ENCODE measurements at regions not wholly inside any gene's neighbourhood (a gene's known extent, or its start where the extent isn't known, plus 50 kb on each side); places are given as distances from the start of the nearest gene placed in this dataset.

DNA sequence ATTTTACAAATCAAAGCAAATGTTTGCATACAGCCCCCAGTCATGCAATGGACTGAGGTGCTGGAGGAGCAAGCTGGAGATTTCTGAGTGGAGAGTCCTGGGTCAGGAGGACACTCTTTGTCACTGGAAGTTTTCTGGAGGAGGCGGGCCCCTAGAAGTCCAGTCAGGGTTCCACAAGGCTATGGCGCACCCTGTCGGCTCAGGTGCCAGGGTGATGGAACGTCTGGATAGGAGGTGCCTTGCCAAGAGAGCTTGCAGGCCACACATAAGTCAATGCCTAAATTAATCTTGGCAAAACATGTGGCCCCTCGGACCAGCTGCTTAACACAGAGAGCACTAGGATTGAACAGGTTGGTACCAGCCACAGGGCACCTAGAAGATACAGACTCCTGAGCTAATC is 174.7 kb upstream of the CADM1 start:
- no peak for TF ChIP-seq CTCF (IDR thresholded peaks at IDR 0.05; ENCODE audit: low read depth, low read length, poor library complexity, severe bottlenecking)
- TF ChIP-seq EZH2phosphoT487 (IDR thresholded peaks at IDR 0.05; ENCODE audit: borderline replicate concordance, low read length), result no peak

All from DOHH2 (cell line).